HG02973 (cell line): ENCODE measurements at regions not wholly inside any gene's neighbourhood (a gene's known extent, or its start where the extent isn't known, plus 50 kb on each side); places are given as distances from the start of the nearest gene placed in this dataset.
"Not testable (repeated sequence)": the region's sequence is repeated elsewhere in the genome, so short reads cannot be mapped to it uniquely, and the experiment has no call there.

Source experiments
- ATAC-seq: cut with Tn5 transposase; IDR thresholded peaks from one replicate; pipeline ENCODE4 v1.9.1; 2021; ENCODE audit warnings: moderate library complexity; ENCODE audit not compliant: unreplicated experiment

DNA sequence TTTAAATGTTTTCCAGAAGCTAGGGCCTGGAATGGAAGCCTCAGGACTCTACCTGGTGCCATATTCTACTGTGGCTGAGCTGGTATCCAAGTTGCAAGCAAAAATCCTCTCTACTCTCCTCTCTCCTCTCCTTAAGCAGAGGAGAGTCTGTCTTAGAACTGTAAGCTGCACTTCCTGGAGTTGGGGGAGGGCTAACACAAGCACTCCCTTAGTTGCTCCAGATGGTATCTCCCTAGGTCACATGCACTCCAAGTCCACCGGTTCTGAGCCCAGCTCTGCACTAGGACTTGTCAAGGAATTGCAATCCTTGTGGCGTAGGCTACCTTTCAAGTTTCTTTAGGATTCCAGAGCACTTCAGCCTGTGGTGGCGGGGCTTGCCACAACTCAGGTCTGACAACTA, 513.9 kb upstream of the RGMB start:
- no peak for ATAC-seq

DNA sequence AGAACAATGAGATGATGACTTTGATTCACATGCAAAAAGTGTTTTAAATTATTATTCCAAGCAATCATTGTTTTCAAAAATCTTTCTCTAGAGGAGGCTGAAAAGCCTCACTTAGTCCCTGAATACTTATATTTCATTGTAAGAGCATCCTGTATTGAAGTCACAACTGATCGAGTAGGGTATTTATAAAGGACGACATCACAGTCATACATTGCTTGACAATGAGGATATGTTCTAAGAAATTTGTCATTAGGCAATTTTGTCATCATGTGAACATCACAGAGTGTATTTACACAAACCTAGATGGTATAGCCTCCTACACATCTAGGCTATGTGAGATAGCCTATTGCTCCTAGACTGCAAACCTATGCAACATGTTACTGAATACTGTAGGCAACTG, 510.4 kb upstream of the RGMB start:
- no peak for ATAC-seq

DNA sequence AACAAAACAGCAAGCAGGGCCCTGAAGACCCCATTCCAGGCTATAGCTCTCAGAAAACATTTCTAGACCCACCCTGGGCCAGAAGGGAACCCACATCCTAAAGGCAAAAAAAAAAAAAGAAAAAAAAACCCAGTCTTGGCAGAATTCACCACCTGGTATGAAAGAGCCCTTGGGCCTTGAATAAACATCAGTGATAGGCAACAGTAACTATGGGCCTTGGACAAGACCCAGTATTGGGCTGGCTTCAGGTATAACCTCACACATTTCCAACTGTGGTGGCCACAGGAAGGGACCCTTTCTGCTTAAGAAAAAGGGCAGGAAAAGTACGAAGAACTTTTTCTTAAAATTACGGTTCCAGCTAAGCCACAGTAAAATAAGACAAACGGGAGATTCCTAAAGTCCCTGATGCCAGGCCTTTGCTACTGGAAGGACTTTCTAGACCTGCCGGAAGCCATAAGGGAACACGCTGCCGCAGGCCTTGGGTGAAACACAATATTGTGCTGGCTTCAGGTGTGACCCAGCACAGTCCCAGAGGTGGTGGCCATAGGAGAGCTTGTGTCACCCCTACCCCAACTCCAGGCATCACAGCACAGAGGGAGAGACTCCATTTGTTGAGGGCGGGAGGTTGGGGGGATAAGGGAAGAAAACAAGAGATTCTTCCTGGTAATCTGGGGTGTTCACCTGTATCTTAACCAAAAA, 505.2 kb upstream of the RGMB start:
- no peak for ATAC-seq

DNA sequence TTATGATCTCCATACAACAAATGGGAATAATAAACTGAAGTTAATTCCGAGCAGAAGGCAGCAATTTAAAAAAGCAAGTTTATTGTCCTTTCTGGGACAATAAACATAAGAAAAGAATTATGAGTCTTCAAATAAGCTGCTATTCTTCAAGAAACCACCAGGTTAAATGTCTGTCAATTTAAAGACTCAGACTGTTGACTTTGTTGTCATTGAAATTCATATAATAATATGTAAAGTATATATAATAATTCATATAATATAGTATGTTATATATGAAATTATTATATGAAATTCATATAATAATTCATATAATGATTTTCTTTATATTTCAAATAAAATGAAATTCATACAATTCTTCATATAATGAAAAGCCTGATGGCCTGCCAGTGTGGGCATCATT, 497.5 kb upstream of the RGMB start:
- ATAC-seq, result no peak

DNA sequence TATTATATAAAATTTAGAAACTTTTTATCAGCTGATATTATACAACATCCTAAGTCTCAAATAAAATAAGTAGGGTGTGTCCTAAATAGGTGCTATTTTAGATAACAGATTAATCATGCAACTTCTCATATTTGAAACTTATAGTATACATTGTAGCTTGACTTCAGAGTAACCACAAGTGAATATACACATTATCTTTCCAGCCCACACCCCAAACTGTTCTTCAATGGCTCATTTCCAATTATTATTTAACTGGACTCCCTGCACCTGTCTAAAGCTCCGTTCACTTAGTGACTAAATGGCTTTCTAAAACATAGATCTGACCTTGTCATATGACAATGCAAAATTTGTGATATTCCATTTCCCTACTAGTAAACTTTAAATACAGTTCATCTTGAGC, 490.9 kb upstream of the RGMB start:
- no peak for ATAC-seq

DNA sequence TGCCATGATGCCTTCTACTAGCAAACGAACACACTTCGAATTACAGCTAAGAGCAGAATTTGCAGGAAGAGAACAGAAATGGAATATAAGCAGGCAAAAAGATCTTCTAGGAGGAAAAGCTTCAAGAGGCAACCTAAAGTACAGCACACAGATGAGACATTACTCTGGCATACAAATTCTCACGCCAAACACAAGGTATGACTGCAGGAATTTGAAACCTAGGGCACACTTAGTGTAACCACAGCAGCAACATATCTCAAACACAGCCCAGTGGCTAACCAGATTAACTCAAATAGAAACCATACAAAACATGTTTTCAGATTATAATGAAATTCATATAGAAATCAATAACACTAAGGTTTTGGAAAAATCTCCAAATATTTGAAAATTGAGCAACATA, 481.0 kb upstream of the RGMB start:
- ATAC-seq, result no peak

DNA sequence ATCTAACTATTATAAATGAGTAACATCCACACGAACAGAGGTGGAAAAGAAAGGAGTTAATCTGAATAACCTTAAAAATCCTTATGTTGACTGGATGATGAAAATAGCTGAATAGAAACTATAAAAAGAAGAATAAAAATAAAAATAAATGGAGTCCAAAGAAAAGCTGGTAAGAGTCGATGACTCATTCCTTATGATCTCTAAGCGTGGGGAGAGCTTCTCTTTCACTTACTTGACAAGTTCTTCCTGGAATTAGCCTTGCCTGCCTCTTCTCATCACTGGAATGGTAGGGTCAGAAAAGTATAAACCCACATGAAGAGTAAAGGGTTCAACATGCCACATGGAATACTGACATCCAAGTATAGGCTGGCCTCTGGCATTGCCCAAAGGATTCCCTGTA, 477.0 kb upstream of the RGMB start:
- ATAC-seq, result no peak

DNA sequence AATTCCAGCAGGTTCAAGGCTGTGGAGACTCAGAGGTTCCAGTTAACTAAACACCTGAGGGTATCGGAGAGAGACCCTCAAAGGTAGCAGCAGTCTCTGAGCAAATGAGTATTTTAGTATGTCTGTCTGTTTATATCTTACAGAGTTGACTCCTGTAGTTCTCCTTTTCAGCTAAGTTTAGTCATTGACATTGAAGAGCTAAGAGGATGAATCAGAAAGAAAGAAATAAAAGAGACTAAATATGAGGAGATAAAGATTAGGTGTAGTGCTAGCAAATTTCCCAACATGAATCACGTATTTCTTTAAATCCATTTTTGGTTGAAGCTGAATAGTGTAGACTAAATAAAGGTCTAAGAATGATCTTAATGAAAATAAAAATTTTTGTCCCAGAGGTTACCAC, 474.0 kb upstream of the RGMB start:
- ATAC-seq, result no peak

DNA sequence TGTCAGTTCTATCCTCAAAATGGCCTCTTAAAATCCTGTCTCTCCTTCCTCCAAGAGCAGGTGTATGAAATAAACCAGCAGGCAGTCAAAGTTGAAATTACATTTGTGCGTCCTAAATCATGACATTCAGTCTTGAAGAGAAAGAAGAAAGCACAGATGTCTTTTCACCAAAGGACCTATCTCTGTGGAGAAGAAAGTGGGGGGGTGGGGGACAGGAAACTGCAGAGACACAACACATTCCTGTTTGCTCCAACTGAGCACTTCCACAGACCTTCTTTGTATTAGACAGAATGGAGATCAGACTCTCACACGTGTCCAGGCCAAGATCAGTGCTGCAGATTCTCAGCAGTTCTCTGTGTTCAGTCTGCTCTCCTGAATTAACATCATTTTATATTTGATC, 471.9 kb upstream of the RGMB start:
- ATAC-seq, result no peak

DNA sequence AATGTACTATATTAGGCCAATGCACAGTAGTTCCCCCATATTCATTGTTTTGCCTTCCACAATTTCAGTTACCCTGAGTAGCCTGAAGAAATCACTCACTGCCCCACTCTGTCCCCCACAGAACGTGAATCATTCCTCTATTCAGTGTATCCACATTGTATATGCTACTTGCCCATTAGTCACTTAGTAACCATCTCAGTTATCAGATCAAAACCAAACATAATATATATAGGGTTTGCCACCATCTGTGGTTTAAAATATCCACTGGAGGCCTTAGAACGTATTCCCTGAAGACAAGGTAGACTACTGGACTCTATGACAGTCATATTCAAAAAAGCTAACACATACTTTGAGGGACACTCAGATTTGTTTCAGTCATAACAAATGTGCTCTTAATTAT, 465.7 kb upstream of the RGMB start:
- ATAC-seq, result no peak

DNA sequence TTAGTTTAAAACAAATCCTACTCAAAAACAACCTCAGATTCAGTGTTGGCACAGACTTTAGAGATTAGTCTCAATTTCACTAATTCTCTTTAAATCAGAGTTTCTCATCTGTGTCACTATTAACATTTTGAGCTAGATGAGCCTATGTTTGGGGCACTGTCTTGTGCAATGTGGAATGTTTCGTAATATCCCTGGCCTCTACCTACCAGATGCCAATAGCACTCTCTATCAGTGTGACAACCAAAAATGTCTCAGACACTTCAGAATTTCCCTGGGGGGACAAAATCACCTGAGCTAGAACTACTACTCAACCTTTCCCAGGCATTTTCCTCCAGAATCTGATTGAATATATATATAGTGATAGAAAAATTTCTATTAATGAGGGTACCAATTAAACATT, 465.2 kb upstream of the RGMB start:
- ATAC-seq, result no peak

DNA sequence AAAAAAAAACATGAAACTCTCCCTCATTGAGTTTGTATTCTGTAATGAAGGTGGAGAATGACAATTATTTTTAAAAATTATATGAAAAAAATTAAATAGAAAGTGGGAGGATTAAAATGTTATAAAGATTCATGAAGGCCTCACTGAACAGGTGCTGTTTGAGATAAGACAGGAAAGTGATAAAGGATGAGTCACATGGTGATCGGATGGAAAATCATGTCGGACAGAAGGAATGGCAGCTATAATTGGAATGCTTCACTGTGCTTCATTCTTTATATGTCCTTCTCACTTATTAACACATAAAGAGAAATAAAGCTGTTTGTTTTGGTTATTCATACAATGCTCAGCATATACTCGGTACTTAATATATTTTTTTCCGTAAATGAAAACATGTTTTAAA, 464.5 kb upstream of the RGMB start:
- no peak for ATAC-seq

DNA sequence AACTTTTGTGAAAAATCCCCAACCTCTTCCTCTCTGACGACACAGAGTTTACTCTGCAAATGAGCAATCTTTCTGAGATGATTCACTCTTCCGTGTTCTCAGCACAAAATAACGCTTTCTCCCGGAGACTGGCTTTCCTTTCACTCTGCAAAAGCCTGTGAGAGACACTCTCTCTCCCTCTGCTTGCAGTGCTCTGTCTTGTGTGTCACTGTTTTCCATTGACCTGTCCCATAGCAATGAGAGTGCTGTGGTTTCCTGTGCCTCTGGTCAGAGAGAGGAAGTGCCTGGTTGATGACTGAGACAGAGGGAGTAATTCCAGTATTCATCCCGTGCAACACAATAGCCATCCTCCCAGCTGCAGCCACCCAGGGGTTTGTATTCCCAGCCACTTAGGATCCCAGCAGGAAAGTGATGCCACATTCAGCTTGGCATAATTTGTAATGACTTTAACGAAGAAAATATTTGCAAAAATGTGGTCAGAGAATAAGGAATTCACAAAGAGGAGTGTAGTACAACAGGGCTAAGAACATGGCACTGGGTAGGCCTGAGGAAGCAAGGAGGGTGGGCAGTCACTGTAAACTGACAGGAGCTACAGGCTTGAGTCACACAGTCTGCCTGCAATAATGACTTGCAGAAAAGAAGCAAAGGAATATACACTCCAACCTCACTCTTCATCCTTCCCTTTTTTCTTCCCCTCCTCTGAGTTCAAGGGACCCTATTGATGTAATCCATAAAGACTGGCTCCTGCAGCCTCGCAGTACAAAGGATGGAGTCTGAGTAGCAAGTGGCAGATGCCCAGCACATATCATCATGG, 463.5 kb upstream of the RGMB start:
- ATAC-seq, result peak; percentile 90

DNA sequence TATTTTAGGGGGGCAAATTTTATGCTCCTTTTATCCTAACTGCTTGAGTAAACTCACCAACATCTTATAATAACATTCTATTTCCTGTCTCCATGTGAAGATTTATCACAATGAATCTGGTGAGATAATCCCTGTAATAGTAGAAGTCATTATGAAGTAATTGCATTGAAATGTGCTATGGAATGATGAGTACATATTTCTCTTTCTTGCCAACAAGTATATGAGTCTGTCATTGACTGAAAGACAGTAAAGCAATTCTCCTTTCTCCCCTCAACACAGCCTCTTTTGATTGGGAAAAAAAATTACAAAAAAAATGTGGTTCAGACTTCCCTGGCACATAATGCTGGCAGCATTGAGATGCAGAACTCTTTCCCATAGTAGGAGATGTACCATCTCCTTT, 459.2 kb upstream of the RGMB start:
- no peak for ATAC-seq

DNA sequence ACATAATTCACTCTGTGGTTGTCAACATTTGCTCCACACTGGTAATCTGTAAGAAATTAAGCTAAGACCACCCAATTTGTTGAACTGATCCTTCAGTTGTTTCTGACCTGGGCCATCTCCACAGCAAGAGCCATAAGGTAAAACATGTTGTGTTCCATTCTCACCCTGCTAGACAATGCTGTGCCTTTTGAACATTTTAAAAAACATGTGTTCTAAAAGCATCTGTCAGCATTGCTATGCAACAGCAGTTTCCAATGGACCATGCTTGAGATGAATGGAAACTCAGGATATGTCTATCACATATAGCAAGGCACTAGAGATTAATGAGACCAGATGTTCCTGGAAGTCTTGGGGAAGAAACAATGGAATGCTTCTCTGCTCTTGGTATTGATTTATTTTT, 455.1 kb upstream of the RGMB start:
- ATAC-seq, result no peak

DNA sequence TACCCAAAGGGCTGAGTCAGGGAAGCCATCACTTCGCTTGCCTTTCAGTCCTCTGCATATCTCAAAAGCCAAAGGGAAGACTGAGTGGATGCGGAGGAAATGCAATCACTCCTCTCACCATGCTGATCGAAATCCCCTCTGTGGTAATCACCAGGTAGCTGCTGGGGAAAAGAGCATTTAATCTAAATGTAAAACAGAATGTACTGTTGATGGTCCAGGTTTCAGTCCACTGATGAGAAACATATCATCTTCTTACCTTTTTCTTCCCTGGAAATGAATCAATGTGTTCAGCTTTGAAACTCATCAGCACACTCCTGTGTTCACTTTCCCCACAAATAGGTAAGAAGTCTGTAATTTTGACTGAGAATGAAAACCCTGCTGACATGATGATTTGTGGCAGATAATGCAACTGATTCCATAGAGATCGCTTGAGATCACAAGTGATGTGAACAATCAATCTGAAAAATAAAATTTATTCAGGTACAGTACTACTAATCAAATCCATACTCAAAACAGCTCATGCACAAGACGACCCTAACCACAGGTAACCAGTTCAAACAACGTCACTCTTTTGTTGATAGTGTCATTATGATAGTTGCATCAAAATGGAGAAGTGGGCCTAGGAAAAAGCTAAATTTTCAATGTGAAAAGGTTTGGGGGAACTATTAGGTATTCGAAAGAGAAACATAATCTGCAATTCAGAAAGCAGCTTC, 454.0 kb upstream of the RGMB start:
- no peak for ATAC-seq

DNA sequence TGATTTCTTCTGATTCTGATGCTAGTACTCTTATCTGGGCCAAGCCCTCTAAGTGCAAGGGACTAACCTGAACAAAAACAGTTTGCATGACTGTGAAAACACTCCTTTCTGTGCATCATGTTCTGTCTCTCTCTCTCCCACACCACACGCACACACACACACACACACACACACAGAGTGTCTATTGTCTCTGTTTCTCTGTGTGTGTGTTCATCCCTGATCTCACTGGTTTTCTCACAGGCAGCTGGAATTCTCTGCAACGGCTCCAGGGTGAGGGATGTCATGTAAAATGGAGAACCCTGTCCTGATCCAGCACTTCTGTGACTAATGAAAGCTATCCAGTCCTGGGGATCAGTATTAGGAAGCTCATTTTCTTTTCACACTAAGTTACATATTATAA, 453.1 kb upstream of the RGMB start:
- no peak for ATAC-seq

DNA sequence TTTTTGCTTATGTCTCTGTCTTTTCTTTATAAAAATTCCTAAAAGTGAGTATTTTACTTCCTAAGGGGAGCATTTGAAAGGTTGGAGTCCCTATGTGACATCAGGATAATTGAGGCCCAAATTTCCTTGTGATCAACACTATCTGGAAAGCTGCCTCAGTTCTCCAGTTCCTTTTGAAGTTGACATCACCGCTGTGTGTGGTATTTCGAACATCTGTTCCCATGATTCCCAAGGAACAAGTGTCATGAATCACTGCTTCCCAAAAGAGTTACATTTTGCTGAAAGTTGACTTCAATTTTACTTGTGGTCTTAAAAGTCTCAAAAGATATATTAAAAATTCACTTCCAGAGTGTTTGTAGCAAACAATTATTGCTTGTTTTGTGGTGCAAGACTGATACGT, 452.1 kb upstream of the RGMB start:
- ATAC-seq, result no peak

DNA sequence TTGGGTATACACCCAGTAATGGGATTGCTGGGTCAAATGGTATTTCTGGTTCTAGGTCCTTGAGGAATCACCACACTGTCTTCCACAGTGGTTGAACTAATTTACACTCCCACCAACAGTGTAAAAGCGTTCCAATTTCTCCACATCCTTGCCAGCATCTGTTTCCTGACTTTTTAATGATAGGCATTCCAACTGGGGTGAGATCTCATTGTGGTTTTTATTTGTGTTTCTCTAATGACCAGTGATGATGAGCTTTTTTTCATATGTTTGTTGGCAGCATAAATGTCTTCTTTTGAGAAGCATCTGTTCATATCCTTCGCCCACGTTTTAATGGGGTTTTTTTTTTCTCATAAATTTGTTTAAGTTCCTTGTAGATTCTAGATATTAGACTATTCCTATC, 448.3 kb upstream of the RGMB start:
- not testable (repeated sequence) for ATAC-seq

DNA sequence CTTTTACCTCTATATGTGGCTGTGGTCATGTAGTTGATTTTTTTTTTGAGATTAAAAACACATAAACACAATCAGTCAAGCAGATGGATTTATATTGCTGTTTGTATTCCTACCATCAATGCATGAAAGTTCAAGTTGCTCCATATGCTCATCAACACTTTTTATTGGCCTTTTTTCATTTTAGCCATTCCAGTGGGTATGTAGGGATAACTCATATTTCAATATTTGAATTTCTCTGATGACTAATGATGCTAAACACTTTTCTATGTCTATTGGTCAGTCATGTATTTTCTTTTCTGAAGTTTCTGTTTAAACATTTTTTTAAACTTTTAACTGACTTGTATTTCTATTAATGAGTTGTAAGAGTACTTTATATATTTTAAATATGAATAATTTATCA, 445.4 kb upstream of the RGMB start:
- ATAC-seq, result no peak

DNA sequence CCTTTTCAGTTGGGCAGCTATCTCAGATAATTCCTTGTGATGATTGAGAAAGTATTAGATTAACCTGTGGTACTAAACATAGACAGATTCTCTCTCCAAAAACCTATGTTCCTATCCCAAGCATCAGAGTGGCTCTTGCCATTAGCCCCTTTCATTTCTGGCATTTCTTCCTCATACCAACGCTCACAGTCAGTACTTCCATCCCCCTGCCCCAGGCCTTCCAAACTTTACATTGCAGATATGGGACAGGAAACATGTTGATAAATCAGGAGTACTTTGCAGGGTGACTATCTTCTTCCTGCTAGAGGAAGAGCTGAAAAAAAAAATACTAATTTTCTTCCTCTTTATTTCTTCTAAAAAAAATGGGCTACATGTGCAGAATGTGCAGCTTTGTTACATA, 442.6 kb upstream of the RGMB start:
- no peak for ATAC-seq

DNA sequence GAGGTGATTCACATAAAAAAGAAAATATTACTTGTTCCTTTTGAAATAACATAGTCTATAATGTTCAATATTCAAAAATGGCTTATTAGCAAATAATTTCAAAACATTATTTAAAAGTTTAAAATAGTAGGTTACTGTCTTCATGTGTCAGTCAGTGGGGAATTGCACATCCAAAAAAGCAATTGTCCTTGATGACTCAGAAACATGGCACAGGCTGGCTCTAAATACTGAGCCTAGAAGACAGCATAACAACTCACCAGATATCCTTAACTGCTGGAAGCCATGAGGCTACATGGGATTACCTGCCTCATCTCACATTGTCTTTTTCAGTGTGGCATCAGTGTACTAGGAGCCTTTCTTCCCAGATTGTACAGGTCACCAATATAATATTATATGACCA, 439.5 kb upstream of the RGMB start:
- ATAC-seq, result no peak
